DMS53 treated with DMSO at 0.1 percent for 48 hours (cell line): ENCODE measurements at regions not wholly inside any gene's neighbourhood (a gene's known extent, or its start where the extent isn't known, plus 50 kb on each side); places are given as distances from the start of the nearest gene placed in this dataset.

Experiments
- DNase-seq: peaks from one replicate; lab custom pipeline; 2025; ENCODE audit not compliant: unreplicated experiment; lab: John Stamatoyannopoulos, UW

DNA sequence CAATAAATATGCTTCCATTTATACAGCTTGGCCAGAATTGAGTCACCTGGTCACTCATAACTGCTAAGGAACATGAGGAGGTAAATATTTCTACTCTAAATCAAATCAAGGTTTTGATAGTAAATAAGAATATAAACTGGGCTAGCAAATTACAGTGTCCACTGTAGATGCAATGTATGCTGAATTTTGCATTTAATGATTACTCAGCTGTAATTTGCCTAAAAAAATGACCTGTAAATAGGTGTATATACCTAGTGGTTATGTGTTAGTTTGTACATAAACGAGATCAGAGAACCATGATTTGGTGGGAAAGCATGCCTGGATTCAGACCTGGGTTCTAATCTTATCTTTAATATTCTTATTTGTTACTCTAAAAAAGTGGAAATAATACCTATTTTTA, 76.6 kb upstream of the CNTN1 start:
- DNase-seq, result no peak

DNA sequence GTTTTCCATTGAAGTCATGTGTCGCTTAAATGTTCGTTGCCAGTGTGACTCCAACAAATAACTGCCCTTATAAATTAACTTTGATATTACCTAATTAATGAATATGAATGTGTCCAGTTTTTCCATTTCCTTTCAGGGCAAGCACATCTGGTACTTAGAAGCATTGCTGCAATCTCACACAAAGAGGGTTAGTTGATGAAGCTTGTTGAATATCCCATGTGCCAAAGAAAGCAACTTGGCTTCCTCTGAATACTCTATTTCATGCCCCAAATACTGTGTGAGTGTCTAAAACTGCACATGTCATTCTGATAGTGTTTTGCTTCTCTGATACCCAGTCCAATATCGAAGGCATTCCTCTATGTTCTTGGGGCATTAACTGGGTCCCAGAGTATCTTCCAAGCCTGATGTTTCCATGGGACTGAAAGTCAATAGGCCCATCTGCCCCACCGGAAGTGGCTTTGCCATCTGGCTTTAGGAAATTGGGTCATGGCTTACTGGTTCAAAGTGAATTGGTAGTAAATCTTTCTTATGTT, 75.8 kb upstream of the CNTN1 start:
- DNase-seq, result no peak

DNA sequence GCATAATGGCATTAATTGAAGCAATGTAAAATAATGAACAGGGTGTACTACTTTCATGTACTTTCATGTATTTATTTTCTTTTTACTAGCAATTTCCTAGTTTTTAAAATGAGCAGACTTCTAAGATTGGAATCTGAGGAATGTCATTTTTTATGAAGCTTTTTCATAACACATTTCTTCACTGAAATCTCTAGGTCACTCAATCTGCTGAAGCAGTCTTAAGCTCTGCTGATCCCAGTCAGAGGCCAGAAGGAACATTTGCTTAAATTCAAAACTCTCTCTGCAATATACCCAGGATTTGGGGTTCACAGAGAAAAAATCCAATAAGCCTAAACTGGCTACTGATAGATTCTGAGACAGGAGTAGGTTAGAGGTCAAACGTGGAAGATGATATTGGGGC, 73.6 kb upstream of the CNTN1 start:
- no peak for DNase-seq

DNA sequence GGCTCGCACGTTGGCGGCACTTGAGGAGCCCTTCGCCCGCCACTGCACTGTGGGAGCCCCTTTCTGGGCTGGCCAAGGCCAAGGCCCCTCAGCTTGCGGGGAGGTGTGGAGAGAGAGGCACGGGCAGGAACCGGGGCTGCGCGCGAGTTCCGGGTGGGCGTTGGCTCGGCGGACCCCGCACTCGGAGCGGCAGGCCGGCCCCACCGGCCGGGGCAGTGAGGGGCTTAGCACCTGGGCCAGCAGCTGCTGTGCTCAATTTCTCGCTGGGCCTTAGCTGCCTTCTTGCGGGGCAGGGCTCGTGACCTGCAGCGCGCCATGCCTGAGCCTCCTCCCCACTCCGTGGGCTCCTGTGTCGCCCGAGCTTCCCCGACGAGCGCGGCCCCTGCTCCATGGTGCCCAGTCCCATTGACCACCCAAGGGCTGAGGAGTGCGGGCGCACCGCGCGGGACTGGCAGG, 71.6 kb upstream of the CNTN1 start:
- no peak for DNase-seq

DNA sequence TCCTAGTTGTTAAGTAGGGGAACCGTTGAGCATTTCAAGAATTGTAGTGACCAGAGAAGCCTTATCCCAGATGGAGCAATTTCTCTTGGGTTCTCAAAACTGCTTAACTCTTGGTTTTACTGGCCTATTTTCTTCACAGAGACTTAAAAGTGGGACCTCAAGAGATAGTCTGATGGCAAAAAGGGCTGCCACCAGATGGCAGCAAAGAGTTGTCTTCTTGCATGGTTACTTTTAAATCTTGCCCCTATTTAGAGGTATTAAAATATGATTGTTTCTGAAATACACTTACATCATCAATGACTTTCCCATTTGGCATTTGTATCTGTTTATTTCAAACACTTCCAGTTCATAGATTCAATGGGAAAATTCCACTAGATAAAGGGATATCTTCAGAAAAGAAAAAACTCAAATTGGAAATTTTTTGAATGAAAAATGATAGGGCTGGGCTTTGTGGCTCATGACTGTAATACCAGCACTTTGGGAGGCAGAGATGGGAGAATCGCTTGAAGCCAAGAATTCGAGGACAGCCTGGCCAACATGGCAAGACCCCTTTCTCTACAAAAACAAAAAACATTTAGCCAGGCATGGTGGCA, 69.9 kb upstream of the CNTN1 start:
- peak; percentile 68 for DNase-seq

DNA sequence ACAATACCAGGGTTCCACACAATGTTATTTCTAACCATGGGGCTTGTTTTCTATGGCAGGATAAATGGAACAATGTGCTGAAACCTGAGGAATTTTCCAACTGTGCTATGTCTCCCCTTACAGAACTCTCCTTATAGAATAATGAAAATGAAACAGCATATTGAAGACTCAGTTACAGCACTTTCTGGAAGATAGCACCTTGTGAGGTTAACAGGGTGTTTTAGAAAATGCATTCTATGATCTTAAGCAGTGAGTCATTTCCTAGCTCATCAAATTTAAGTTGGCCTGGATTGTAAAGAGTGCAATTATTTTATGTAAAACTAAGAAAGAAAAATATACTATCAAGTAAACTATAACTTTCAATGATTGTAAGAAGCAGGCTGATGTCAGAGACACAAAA, 60.1 kb upstream of the CNTN1 start:
- DNase-seq, result no peak

DNA sequence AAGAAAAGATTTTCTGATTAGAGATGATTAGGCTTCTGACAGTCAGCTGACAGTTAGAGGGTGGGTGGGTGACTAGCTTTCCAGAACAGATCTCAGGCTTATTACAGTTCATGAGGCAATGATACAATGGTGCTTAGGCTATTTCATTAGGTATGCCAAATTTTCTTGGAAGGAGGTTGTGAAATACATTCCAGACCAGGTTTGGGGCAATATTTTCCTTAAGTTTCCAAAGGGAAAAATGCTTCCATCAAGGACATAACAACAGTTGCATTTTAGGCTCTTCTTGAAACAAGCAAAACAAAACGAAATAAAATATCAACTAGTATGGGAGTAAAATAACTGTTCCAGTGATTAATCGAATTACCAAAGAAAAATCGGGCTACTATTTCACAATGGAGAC, 59.3 kb upstream of the CNTN1 start:
- no peak for DNase-seq

DNA sequence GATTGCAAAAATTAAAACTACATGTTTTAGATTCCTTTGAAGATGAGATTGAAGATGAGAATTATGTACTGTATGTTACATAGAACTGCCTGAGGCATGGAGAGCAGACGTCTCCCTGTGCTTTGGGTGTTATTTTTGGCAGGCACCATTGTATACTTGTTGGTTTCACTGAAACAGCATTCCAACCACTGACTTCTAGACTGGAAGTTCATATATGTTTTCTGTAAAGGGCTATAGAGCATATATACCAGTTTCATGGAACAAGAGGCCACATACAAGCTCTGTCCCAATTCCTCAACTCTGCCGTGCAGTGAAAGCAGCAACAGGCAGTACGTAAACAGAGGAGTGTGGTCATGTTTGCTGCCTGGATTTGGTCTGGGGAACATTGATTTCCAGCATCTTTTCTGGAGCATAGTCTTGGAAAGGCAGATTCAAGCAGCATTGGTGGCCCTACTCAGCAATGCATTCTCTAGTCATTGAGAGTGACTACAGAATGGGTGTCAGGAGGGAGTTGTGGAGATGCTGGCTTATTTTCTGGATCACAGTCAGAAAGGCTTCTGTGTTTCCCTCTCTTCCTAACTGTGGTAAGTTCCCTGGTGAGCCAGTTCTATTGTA, 57.6 kb upstream of the CNTN1 start:
- DNase-seq, result no peak

DNA sequence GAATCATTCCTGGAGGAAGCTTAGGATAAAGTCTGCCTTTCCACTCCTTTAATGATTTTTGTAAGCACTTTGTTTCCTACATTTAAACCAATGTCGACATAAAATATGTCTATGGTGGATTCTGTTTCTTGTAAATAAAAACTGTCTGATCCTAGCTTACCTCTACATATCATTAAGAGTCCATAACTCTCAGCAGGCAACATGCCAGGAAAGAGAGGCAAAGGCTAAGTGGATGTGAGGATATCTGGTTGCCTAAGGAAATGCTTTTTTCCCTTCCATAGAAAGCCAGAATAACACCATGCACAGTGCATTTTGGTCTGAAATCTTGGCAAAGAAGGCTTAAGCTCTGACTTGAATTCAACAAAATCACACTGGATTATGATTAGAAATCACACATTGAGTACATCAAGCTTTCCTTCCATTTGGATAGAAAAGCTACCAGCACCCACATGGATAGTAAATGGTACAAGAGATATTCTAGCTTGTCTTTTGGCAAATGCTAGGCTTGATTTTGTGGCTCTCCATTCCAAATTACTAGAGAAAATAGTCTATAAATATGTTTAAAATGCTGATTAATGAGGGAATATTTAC, 57.0 kb upstream of the CNTN1 start:
- DNase-seq, result no peak
